ENCODE measurements at regions not wholly inside any gene's neighbourhood (a gene's known extent, or its start where the extent isn't known, plus 50 kb on each side); places are given as distances from the start of the nearest gene placed in this dataset.

- TF ChIP-seq CTCF (IDR thresholded peaks at IDR 0.05; ENCODE audit: insufficient read depth, low read length, poor library complexity, severe bottlenecking) (no peak), EZH2phosphoT487 (conservative IDR thresholded peaks at IDR 0.05; ENCODE audit: low read length) (no peak)
These were observed 258.2 kb downstream of the SP3 start for GRCh38 chr2:173706936-173707335.
